ENCODE measurements at regions not wholly inside any gene's neighbourhood (a gene's known extent, or its start where the extent isn't known, plus 50 kb on each side); places are given as distances from the start of the nearest gene placed in this dataset.

DNA sequence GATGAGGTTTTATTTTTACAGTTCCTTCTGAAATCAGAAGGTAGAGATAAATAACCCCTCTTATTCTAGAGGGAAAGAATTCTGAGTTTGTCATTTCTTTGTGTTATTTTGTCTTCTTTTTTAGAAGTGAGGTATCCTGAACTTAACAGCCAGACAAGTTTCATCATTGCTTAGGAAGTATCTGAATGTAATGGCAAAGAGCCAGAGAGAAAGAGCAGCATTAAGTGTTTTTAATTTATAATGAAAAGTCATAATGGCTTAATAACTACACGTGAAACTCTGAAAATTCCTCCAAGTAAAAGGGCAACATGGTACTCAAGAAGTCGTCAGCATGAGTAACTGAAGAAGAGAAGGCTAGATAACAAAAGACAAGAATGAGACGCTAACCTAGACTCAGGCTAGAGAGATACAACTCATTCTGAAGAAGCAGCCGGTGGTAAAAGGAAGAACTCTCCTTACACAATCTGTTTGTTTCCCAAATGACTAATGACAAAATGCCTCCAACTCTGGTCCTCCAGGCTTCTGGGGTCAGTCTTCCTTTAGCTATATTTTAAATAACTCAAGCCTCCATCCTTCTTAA is 116.2 kb upstream of the NECTIN3 start:
- TF ChIP-seq SPI1 (IDR thresholded peaks at IDR 0.05; ENCODE audit: borderline replicate concordance, low read depth), result no peak
- TF ChIP-seq, protein P1, sequence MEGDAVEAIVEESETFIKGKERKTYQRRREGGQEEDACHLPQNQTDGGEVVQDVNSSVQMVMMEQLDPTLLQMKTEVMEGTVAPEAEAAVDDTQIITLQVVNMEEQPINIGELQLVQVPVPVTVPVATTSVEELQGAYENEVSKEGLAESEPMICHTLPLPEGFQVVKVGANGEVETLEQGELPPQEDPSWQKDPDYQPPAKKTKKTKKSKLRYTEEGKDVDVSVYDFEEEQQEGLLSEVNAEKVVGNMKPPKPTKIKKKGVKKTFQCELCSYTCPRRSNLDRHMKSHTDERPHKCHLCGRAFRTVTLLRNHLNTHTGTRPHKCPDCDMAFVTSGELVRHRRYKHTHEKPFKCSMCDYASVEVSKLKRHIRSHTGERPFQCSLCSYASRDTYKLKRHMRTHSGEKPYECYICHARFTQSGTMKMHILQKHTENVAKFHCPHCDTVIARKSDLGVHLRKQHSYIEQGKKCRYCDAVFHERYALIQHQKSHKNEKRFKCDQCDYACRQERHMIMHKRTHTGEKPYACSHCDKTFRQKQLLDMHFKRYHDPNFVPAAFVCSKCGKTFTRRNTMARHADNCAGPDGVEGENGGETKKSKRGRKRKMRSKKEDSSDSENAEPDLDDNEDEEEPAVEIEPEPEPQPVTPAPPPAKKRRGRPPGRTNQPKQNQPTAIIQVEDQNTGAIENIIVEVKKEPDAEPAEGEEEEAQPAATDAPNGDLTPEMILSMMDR (IDR thresholded peaks at IDR 0.05; ENCODE audit: insufficient read depth, low read length), result no peak
